Vagina (tissue), 2 donors: ENCODE measurements at regions not wholly inside any gene's neighbourhood (a gene's known extent, or its start where the extent isn't known, plus 50 kb on each side); places are given as distances from the start of the nearest gene placed in this dataset.

Experiments used
- DNase-seq, 2 donors: peaks; one replicate each; pipeline ENCODE4 v3.0.0-alpha.2; 2017; ENCODE audit errors: extremely low spot score in 2 of 2
- H3K27ac ChIP-seq: fragments of 200-600 bp; sonication (generic); one replicate; pipeline ENCODE4 v1.5.1; 2019
- H3K27me3 ChIP-seq: fragments of 200-600 bp; sonication (generic); one replicate; pipeline ENCODE4 v1.5.1; 2019
- H3K36me3 ChIP-seq, 2 donors: fragments of 200-600 bp; sonication (generic); one replicate each; pipeline ENCODE4 v1.5.1; 2017 to 2019
- H3K4me1 ChIP-seq: fragments of 200-600 bp; sonication (generic); one replicate; pipeline ENCODE4 v1.5.1; 2019
- H3K4me3 ChIP-seq, 2 donors: fragments of 200-600 bp; sonication (generic); 1 replicate in 1 of 2; 2 replicates in 1 of 2; pipeline ENCODE4 v1.5.1; 2016 to 2019
- H3K9me3 ChIP-seq: fragments of 200-600 bp; sonication (generic); one replicate; pipeline ENCODE4 v1.5.1; 2019
- CTCF ChIP-seq, 3 experiments: fragments of 450-650 bp in 2 of 3; fragments of 200-600 bp in 1 of 3; sonication (generic) in 1 of 3; IDR thresholded peaks; one replicate each; pipeline ENCODE4 v1.5.1; 2017 to 2019; ENCODE audit warnings: antibody characterized with exemption in 3 of 3, mild to moderate bottlenecking in 2 of 3, moderate library complexity in 2 of 3
- POLR2A ChIP-seq, 2 donors: fragments of 450-650 bp; IDR thresholded peaks; one replicate each; pipeline ENCODE4 v1.6.1; 2017; ENCODE audit warnings: antibody characterized with exemption in 2 of 2, mild to moderate bottlenecking in 2 of 2, moderate library complexity in 2 of 2
- POLR2AphosphoS5 ChIP-seq, 2 donors: sonication (generic); formaldehyde crosslinking; IDR thresholded peaks; one replicate each; pipeline ENCODE4 v1.9.0; 2017; ENCODE audit warnings: antibody characterized with exemption in 2 of 2, mild to moderate bottlenecking in 2 of 2, low read depth in 1 of 2; ENCODE audit not compliant: insufficient read depth in 1 of 2
- intact Hi-C: fragments of 100-400 bp; cut with DNase I; formaldehyde crosslinking; loops from one replicate; pipeline ENCODE4 v1.15.1; 2023

- no peaks in the 10 kb centered on the region for H3K9me3 ChIP-seq
- intact Hi-C loops: no loop called here
- DNase-seq: peak in 1 of 2 donors; percentile 52
- H3K27ac ChIP-seq: no peak overlapping the region
- no peaks in the 10 kb centered on the region for H3K36me3 ChIP-seq
- H3K4me3 ChIP-seq: no peak overlapping the region
- no peak for TF ChIP-seq CTCF (IDR thresholded peaks at IDR 0.05)
- TF ChIP-seq POLR2AphosphoS5 (IDR thresholded peaks at IDR 0.05; ENCODE audit: insufficient read depth in 1 of 2, low read depth in 1 of 2): no peak
- TF ChIP-seq POLR2A (IDR thresholded peaks at IDR 0.05): no peak
- H3K4me1 ChIP-seq: no peaks in the 10 kb centered on the region
- H3K27me3 ChIP-seq: no peaks in the 10 kb centered on the region
Measured at GRCh38 chr22:49013707-49014106, 814.0 kb downstream of the BRD1 start.

DNA sequence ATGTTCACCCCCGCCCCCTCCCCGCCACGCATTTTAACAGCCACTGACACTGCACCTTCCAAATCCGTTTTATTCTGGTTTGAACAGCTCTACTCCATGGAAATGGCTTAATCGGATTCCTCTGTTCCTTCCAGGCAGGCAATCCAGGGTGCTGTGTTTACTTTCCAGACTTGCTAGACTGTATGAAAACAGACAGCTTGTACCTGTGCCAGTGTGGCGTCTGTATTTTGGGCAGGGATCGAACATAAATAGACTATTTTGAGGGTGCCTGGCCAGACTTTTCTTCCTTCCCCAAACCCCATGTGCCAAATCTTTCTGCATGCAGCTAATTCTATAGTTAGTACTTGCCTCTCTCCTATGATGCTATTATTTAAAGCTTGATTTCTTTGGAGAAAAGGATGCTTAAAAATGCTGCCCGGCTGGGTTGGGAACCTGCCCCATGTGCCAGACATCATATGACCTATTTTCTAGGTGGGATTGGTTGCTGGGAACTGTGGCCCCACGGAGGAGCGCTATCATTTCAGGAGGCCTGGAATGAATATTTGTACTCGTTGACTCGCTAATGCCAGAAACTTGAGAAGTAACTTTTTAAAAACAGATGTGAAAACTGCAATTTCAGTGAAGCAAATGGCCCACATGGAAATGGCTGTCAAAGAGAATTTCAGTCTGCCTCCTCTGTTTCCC lies 814.8 kb downstream of the BRD1 start:
- DNase-seq: peak in 1 of 2 donors; percentile 58
- Histone ChIP-seq H3K4me1 (no peaks in the 10 kb centered on the region), H3K4me3 (no peak overlapping the region), H3K36me3 (no peaks in the 10 kb centered on the region), H3K9me3 (no peaks in the 10 kb centered on the region), H3K27ac (no peak overlapping the region), H3K27me3 (no peaks in the 10 kb centered on the region)
- TF ChIP-seq CTCF (IDR thresholded peaks at IDR 0.05): no peak
- no peak for TF ChIP-seq POLR2AphosphoS5 (IDR thresholded peaks at IDR 0.05; ENCODE audit: insufficient read depth in 1 of 2, low read depth in 1 of 2)
- TF ChIP-seq POLR2A (IDR thresholded peaks at IDR 0.05): no peak
- intact Hi-C loops: no loop called here

GRCh38 chr22:49011769-49012648 lies 815.7 kb downstream of the BRD1 start:
- Histone ChIP-seq H3K27ac (no peak overlapping the region), H3K9me3 (no peaks in the 10 kb centered on the region), H3K4me3 (no peak overlapping the region), H3K27me3 (no peaks in the 10 kb centered on the region), H3K36me3 (no peaks in the 10 kb centered on the region), H3K4me1 (no peaks in the 10 kb centered on the region)
- DNase-seq: peak; percentile 70 to 88
- TF ChIP-seq CTCF (IDR thresholded peaks at IDR 0.05) (no peak), POLR2A (IDR thresholded peaks at IDR 0.05) (no peak), POLR2AphosphoS5 (IDR thresholded peaks at IDR 0.05; ENCODE audit: insufficient read depth in 1 of 2, low read depth in 1 of 2) (no peak)
- intact Hi-C loops: no loop called here

DNA sequence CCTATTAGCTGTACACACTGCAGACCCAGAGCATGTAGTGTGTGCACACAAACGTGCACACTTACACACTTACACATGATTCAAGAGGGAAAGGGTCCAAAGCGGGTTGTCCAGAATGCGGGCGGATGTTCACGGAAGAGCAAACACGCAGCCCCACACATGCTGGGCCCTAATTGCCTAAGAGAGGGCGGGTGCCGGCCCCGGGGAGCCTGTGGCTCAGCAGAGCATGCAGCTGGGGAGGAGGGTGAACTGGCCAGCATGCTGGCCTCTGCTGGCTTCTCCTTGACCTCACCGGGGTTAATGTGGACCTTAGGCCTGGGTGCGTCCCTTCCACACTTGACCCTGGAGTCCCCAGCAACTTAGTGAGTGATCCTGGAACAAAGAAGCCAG lies 816.3 kb downstream of the BRD1 start:
- H3K27me3 ChIP-seq: no peaks in the 10 kb centered on the region
- intact Hi-C loops: no loop called here
- H3K27ac ChIP-seq: no peak overlapping the region
- DNase-seq: peak in 1 of 2 donors; percentile 89
- no peaks in the 10 kb centered on the region for H3K9me3 ChIP-seq
- H3K4me3 ChIP-seq: no peak overlapping the region
- no peaks in the 10 kb centered on the region for H3K36me3 ChIP-seq
- H3K4me1 ChIP-seq: no peaks in the 10 kb centered on the region
- TF ChIP-seq CTCF (IDR thresholded peaks at IDR 0.05) (no peak), POLR2AphosphoS5 (IDR thresholded peaks at IDR 0.05; ENCODE audit: insufficient read depth in 1 of 2, low read depth in 1 of 2) (no peak), POLR2A (IDR thresholded peaks at IDR 0.05) (no peak)

- no peaks in the 10 kb centered on the region for H3K27me3 ChIP-seq
- DNase-seq: peak in 1 of 2 donors; percentile 60
- TF ChIP-seq CTCF (IDR thresholded peaks at IDR 0.05): no peak
- TF ChIP-seq POLR2AphosphoS5 (IDR thresholded peaks at IDR 0.05; ENCODE audit: insufficient read depth in 1 of 2, low read depth in 1 of 2): no peak
- no peak for TF ChIP-seq POLR2A (IDR thresholded peaks at IDR 0.05)
Measured at GRCh38 chr22:49010901-49011300, 816.8 kb downstream of the BRD1 start.

More at GRCh38 chr22:49010901-49011300, 816.8 kb downstream of the BRD1 start:
- H3K36me3 ChIP-seq: no peaks in the 10 kb centered on the region
- intact Hi-C loops: no loop called here
- H3K9me3 ChIP-seq: no peaks in the 10 kb centered on the region
- no peak overlapping the region for H3K27ac ChIP-seq
- no peak overlapping the region for H3K4me3 ChIP-seq
- H3K4me1 ChIP-seq: no peaks in the 10 kb centered on the region
